ENCODE measurements at regions not wholly inside any gene's neighbourhood (a gene's known extent, or its start where the extent isn't known, plus 50 kb on each side); places are given as distances from the start of the nearest gene placed in this dataset.
"Not testable (repeated sequence)": the region's sequence is repeated elsewhere in the genome, so short reads cannot be mapped to it uniquely, and the experiment has no call there.

DNA sequence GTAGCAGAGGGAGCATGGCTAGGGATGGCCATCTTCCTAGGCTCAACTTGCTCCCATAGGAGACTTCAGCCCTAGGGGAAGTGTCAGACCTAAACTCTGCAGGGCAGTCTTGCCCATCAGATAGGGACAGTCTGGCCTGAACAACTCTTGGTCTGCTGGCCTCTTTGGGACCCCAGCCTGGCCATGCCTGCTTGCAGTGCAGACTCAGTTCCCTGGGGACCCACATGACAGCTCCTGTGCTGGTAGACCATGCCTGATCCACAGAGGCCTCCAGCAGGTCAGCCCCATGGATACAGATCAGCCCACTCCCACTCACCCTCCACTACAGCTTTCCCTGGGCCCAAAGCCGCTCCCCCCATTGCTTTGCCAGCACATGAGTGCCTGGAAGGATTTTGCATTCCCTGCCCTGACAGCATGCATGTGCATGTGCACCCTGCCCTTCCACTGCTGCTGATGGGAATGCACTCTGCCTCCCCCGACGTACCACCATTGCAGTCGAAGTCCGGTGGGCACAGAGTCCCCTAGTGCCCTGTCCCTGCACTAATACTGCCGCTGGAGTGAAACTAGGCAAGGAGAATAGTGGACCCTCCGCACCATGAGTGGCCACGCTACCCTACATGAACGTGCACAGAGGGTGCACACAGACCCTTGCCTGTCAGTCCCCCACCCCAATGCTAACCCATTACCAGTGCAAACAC is 841.4 kb downstream of the FSCB start:
- 100% methylated on average over 1 of the region's 9 CpGs for WGBS, 2 donors (ENCODE audit: low coverage in 1 of 2)

DNA sequence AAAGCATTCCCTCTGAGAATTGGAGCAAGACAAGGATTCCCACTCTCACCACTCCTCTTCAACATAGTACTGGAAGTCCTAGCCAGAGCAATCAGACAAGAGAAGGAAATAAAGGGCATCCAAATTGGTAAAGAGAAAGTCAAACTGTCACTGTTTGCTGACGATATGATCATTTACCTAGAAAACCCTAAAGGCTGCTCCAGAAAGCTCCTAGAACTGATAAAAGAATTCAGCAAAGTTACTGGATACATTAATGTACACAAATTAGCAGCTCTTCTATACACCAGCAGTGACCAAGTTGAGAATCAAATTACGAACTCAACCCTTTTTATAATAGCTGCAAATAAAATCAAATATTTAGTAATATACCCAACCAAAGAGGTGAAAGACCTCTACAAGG is 851.9 kb downstream of the FSCB start:
- not testable (repeated sequence) for H3K27me3 ChIP-seq, H3K9me3 ChIP-seq, H3K4me1 ChIP-seq, H3K27ac ChIP-seq, H3K36me3 ChIP-seq, ATAC-seq, H3K4me3 ChIP-seq
- WGBS, 2 donors (ENCODE audit: low coverage in 1 of 2): 89% methylated on average over 2 of the region's 2 CpGs

More for the DNA sequence above, 841.4 kb downstream of the FSCB start:
- Histone ChIP-seq H3K9me3 (peaks cover 0 to 3% (median 0%) of the 10 kb centered on the region in 3 donors), H3K4me3 (no peak overlapping the region), H3K36me3 (no peaks in the 10 kb centered on the region), H3K27ac (no peak overlapping the region), H3K27me3 (no peaks in the 10 kb centered on the region), H3K4me1 (no peaks in the 10 kb centered on the region)
- TF ChIP-seq POLR2A (IDR thresholded peaks at IDR 0.05) (no peak), EP300 (IDR thresholded peaks at IDR 0.05) (no peak), POLR2AphosphoS5 (IDR thresholded peaks at IDR 0.05) (no peak)
- TF ChIP-seq, protein P1, sequence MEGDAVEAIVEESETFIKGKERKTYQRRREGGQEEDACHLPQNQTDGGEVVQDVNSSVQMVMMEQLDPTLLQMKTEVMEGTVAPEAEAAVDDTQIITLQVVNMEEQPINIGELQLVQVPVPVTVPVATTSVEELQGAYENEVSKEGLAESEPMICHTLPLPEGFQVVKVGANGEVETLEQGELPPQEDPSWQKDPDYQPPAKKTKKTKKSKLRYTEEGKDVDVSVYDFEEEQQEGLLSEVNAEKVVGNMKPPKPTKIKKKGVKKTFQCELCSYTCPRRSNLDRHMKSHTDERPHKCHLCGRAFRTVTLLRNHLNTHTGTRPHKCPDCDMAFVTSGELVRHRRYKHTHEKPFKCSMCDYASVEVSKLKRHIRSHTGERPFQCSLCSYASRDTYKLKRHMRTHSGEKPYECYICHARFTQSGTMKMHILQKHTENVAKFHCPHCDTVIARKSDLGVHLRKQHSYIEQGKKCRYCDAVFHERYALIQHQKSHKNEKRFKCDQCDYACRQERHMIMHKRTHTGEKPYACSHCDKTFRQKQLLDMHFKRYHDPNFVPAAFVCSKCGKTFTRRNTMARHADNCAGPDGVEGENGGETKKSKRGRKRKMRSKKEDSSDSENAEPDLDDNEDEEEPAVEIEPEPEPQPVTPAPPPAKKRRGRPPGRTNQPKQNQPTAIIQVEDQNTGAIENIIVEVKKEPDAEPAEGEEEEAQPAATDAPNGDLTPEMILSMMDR (IDR thresholded peaks at IDR 0.05): no peak
- ATAC-seq: no peak

DNA sequence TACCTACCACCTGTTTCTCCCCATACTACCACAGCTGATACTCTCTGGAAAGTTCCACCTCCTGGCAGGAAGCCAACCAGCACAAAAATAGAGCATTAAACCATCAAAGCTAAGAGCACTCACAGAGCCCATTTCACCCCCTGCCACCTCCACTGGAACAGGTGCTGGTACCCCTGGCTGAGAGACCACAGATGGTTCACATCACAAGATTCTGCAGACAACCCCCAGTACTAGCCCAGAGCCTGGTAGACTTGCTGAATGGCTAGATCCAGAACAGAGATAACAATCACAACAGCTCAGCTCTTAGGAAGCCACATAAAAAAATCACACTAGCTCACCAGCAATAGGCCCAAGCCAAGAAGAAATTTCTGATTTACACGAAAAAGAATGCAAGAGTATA is 855.2 kb downstream of the FSCB start:
- Histone ChIP-seq H3K27ac (no peak overlapping the region), H3K9me3 (peaks cover 0 to 7% (median 0%) of the 10 kb centered on the region in 3 donors), H3K27me3 (no peaks in the 10 kb centered on the region), H3K4me1 (no peaks in the 10 kb centered on the region), H3K36me3 (no peaks in the 10 kb centered on the region), H3K4me3 (no peak overlapping the region)
- ATAC-seq: no peak
- whole genome bisulfite sequencing, 2 donors (ENCODE audit: low coverage in 1 of 2): 88% methylated on average over 1 of the region's 1 CpG; no CpG with 5 or more reads in 1 of the 2 donors
- no peak for TF ChIP-seq POLR2A (IDR thresholded peaks at IDR 0.05)
- TF ChIP-seq, protein P1 (IDR thresholded peaks at IDR 0.05): no peak
- TF ChIP-seq EP300 (IDR thresholded peaks at IDR 0.05): no peak
- no peak for TF ChIP-seq POLR2AphosphoS5 (IDR thresholded peaks at IDR 0.05)

DNA sequence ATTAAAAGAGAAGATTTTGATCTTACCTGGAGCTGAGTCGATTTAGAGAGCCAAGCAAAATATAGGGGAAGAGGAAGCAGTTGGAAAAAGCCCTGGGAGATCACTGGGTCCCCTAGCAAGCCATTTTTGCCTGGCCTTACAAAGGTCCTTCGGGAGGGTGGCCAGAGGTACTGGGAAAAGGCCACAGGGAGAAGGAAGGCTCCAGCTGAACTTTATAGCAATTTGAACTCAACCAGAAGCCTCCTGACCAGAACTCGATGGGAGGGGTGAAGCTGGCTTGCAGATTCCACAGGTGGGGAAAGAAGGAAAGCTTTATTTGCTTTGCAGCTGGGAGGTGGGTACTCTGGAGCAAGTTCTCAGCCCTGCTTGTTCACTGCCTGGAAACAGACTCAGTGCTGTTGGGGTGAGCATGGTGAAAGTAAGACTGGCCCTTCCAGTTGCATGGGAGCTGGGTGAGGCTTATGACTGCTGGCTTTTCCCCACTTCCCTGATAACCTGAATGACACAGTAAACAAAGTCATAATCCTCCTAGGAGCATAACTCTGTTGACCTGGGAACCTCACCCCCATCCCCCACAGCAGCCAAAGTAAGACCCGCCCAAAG is 855.8 kb downstream of the FSCB start:
- WGBS, 2 donors (ENCODE audit: low coverage in 1 of 2): 80 to 93% methylated on average over 1 to 3 of the region's 4 CpGs
- no peak overlapping the region for H3K27ac ChIP-seq
- H3K9me3 ChIP-seq: peaks cover 0 to 7% (median 0%) of the 10 kb centered on the region in 3 donors
- ATAC-seq: no peak
- H3K4me1 ChIP-seq: no peaks in the 10 kb centered on the region
- H3K36me3 ChIP-seq: no peaks in the 10 kb centered on the region
- TF ChIP-seq, protein P1 (IDR thresholded peaks at IDR 0.05): no peak
- TF ChIP-seq POLR2AphosphoS5 (IDR thresholded peaks at IDR 0.05) (no peak), EP300 (IDR thresholded peaks at IDR 0.05) (no peak), POLR2A (IDR thresholded peaks at IDR 0.05) (no peak)
- H3K4me3 ChIP-seq: no peak overlapping the region
- no peaks in the 10 kb centered on the region for H3K27me3 ChIP-seq

DNA sequence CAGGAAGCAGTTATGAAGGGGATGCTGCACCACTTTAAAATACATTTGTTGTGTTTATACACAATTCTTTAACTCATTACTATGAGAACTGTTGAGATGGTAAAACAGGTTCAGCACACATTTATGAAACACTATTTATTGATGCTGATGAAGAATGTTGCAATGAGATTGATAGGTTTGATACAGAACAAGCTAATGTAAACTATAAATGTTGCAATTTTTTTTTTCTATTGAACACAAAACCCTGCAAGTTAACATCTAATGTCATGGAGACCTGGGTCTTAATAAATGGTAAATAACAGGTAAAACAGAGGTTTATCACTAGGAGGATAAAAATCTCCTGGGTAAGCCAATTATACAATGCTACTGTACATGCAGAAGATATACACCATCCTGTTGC is 857.6 kb downstream of the FSCB start:
- no peak for ATAC-seq
- H3K4me1 ChIP-seq: no peaks in the 10 kb centered on the region
- H3K4me3 ChIP-seq: no peak overlapping the region
- peaks cover 0 to 7% (median 0%) of the 10 kb centered on the region in 3 donors for H3K9me3 ChIP-seq
- H3K36me3 ChIP-seq: no peaks in the 10 kb centered on the region
- no peak overlapping the region for H3K27ac ChIP-seq
- TF ChIP-seq POLR2AphosphoS5 (IDR thresholded peaks at IDR 0.05) (no peak), POLR2A (IDR thresholded peaks at IDR 0.05) (no peak), EP300 (IDR thresholded peaks at IDR 0.05) (no peak)
- TF ChIP-seq, protein P1 (IDR thresholded peaks at IDR 0.05): no peak
- H3K27me3 ChIP-seq: no peaks in the 10 kb centered on the region

Data from gastroesophageal sphincter (tissue), 4 donors.